ENCODE measurements at regions not wholly inside any gene's neighbourhood (a gene's known extent, or its start where the extent isn't known, plus 50 kb on each side); places are given as distances from the start of the nearest gene placed in this dataset.

GRCh38 chr4:136414981-136415380 is 1117.3 kb downstream of the PCDH18 start:
- DNase-seq (ENCODE audit: low spot score): no peak
- Histone ChIP-seq H2AFZ (replicated peaks) (no peak overlapping the region), H3K9me3 (ENCODE audit: low read depth) (no peaks in the 10 kb centered on the region), H3K27me3 (no peaks in the 10 kb centered on the region), H3K27ac (no peak overlapping the region), H3K36me3 (no peaks in the 10 kb centered on the region), H3K4me2 (no peak overlapping the region), H3K79me2 (ENCODE audit: low read depth) (no peaks in the 10 kb centered on the region), H3F3A (ENCODE audit: low read depth) (no peaks in the 10 kb centered on the region), H3K9ac (no peak overlapping the region), H3K4me3 (no peak overlapping the region), H3K4me1 (no peaks in the 10 kb centered on the region), H4K20me1 (ENCODE audit: low read depth) (no peaks in the 10 kb centered on the region)
- H3K27me3 Mint-ChIP-seq (ENCODE audit: insufficient read depth, low read depth): no peaks in the 10 kb centered on the region
- H3K9me3 Mint-ChIP-seq: no peaks in the 10 kb centered on the region
- H3K36me3 Mint-ChIP-seq: no peaks in the 10 kb centered on the region
- H3K4me3 Mint-ChIP-seq: no peak overlapping the region
- no peaks in the 10 kb centered on the region for H3K4me1 Mint-ChIP-seq
- H3K27ac Mint-ChIP-seq: no peak overlapping the region
- TF ChIP-seq EZH2phosphoT487 (IDR thresholded peaks at IDR 0.05): no peak
- no peak for TF ChIP-seq CTCF (IDR thresholded peaks at IDR 0.05)
- no peak for TF ChIP-seq EZH2 (IDR thresholded peaks at IDR 0.05)

GRCh38 chr4:136412708-136413107 is 1119.6 kb downstream of the PCDH18 start:
- H3K4me1 Mint-ChIP-seq: no peaks in the 10 kb centered on the region
- Histone ChIP-seq H3K4me2 (no peak overlapping the region), H3K27ac (no peak overlapping the region), H3K4me3 (no peak overlapping the region), H3K9me3 (ENCODE audit: low read depth) (no peaks in the 10 kb centered on the region), H3K4me1 (no peaks in the 10 kb centered on the region), H2AFZ (replicated peaks) (no peak overlapping the region), H3K27me3 (no peaks in the 10 kb centered on the region), H4K20me1 (ENCODE audit: low read depth) (no peaks in the 10 kb centered on the region), H3K36me3 (no peaks in the 10 kb centered on the region), H3K9ac (no peak overlapping the region), H3K79me2 (ENCODE audit: low read depth) (no peaks in the 10 kb centered on the region), H3F3A (ENCODE audit: low read depth) (no peaks in the 10 kb centered on the region)
- DNase-seq (ENCODE audit: low spot score): no peak
- no peaks in the 10 kb centered on the region for H3K36me3 Mint-ChIP-seq
- H3K27ac Mint-ChIP-seq: no peak overlapping the region
- H3K9me3 Mint-ChIP-seq: no peaks in the 10 kb centered on the region
- H3K4me3 Mint-ChIP-seq: no peak overlapping the region
- TF ChIP-seq EZH2 (IDR thresholded peaks at IDR 0.05) (no peak), EZH2phosphoT487 (IDR thresholded peaks at IDR 0.05) (no peak)
- no peaks in the 10 kb centered on the region for H3K27me3 Mint-ChIP-seq (ENCODE audit: insufficient read depth, low read depth)

- no peak for TF ChIP-seq EZH2phosphoT487 (IDR thresholded peaks at IDR 0.05)
- TF ChIP-seq CTCF (IDR thresholded peaks at IDR 0.05): peak; percentile 48
- TF ChIP-seq EZH2 (IDR thresholded peaks at IDR 0.05): no peak
- Histone ChIP-seq H3K79me2 (ENCODE audit: low read depth) (no peaks in the 10 kb centered on the region), H3K4me2 (no peak overlapping the region), H3K4me3 (no peak overlapping the region), H4K20me1 (ENCODE audit: low read depth) (no peaks in the 10 kb centered on the region), H3F3A (ENCODE audit: low read depth) (no peaks in the 10 kb centered on the region), H2AFZ (replicated peaks) (peak overlapping the region; percentile 60), H3K27me3 (no peaks in the 10 kb centered on the region), H3K9ac (no peak overlapping the region), H3K4me1 (no peaks in the 10 kb centered on the region), H3K9me3 (ENCODE audit: low read depth) (no peaks in the 10 kb centered on the region), H3K27ac (no peak overlapping the region), H3K36me3 (no peaks in the 10 kb centered on the region)
- H3K4me1 Mint-ChIP-seq: no peaks in the 10 kb centered on the region
- no peaks in the 10 kb centered on the region for H3K36me3 Mint-ChIP-seq
- no peak overlapping the region for H3K27ac Mint-ChIP-seq
- peak; percentile 54 for DNase-seq (ENCODE audit: low spot score)
- no peaks in the 10 kb centered on the region for H3K27me3 Mint-ChIP-seq (ENCODE audit: insufficient read depth, low read depth)
- no peaks in the 10 kb centered on the region for H3K9me3 Mint-ChIP-seq
- H3K4me3 Mint-ChIP-seq: no peak overlapping the region
These were observed 1131.5 kb downstream of the PCDH18 start for GRCh38 chr4:136400829-136401228.

GRCh38 chr4:136395212-136395722 is 1137.0 kb downstream of the PCDH18 start:
- Histone ChIP-seq H3K4me3 (no peak overlapping the region), H3K27me3 (no peaks in the 10 kb centered on the region), H3K9me3 (ENCODE audit: low read depth) (no peaks in the 10 kb centered on the region), H3K79me2 (ENCODE audit: low read depth) (no peaks in the 10 kb centered on the region), H2AFZ (replicated peaks) (no peak overlapping the region), H4K20me1 (ENCODE audit: low read depth) (no peaks in the 10 kb centered on the region), H3K4me2 (no peak overlapping the region), H3K4me1 (no peaks in the 10 kb centered on the region), H3K27ac (no peak overlapping the region), H3K9ac (no peak overlapping the region), H3F3A (ENCODE audit: low read depth) (no peaks in the 10 kb centered on the region), H3K36me3 (no peaks in the 10 kb centered on the region)
- Mint-ChIP-seq H3K4me1 (no peaks in the 10 kb centered on the region), H3K36me3 (no peaks in the 10 kb centered on the region), H3K4me3 (no peak overlapping the region), H3K27ac (no peak overlapping the region), H3K27me3 (ENCODE audit: insufficient read depth, low read depth) (no peaks in the 10 kb centered on the region), H3K9me3 (no peaks in the 10 kb centered on the region)
- TF ChIP-seq EZH2phosphoT487 (IDR thresholded peaks at IDR 0.05): no peak
- no peak for DNase-seq (ENCODE audit: low spot score)
